GM12873 (cell line): ENCODE measurements at regions not wholly inside any gene's neighbourhood (a gene's known extent, or its start where the extent isn't known, plus 50 kb on each side); places are given as distances from the start of the nearest gene placed in this dataset.

Experiments
- CTCF ChIP-seq: IDR thresholded peaks from 2 replicates; pipeline ENCODE4 v1.5.1; 2012; ENCODE audit warnings: low read depth, mild to moderate bottlenecking, moderate library complexity, low read length, control low read depth; ENCODE audit not compliant: insufficient read depth; ENCODE audit errors: missing control alignments

GRCh38 chr4:62865261-62865660, 1544.0 kb downstream of the TECRL start:
- no peak for TF ChIP-seq CTCF

- no peak for TF ChIP-seq CTCF
These were observed 1559.6 kb downstream of the TECRL start for GRCh38 chr4:62849696-62850095.

- no peak for TF ChIP-seq CTCF
These were observed 1573.6 kb downstream of the TECRL start for GRCh38 chr4:62835631-62836030.

- no peak for TF ChIP-seq CTCF
These were observed 1586.9 kb downstream of the TECRL start for GRCh38 chr4:62822306-62822705.

GRCh38 chr4:62816566-62816965, 1592.7 kb downstream of the TECRL start:
- TF ChIP-seq CTCF = no peak

GRCh38 chr4:62814510-62815047, 1594.7 kb downstream of the TECRL start:
- TF ChIP-seq CTCF = no peak

GRCh38 chr4:62806816-62807215, 1602.4 kb downstream of the TECRL start:
- no peak for TF ChIP-seq CTCF
